ENCODE measurements at regions not wholly inside any gene's neighbourhood (a gene's known extent, or its start where the extent isn't known, plus 50 kb on each side); places are given as distances from the start of the nearest gene placed in this dataset.

DNA sequence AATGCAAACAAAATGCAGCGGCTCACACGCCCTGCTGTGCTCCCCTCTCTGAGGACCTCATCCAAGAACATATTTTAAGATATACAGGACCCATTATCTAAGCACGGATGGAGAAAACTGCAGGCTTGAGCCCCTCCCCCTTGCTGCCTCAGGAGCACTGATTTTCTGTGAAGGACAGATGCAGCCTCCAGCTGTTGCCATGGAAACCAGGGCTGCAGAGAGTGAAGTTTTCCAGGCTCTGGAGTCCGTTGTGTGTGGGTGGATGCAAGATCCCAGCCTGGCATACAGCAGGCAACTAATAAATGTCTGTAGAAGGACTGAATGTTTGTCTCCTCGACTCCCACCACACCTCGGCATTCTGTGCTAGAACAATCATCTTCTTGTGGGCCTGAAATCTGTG is 105.6 kb upstream of the PEG3 start:
- TF ChIP-seq EZH2phosphoT487 (IDR thresholded peaks at IDR 0.05) = no peak
- no peak for TF ChIP-seq CTCF (IDR thresholded peaks at IDR 0.05)
